IMR-90 (cell line): ENCODE measurements at regions not wholly inside any gene's neighbourhood (a gene's known extent, or its start where the extent isn't known, plus 50 kb on each side); places are given as distances from the start of the nearest gene placed in this dataset.

ENCODE experiments used
- CTCF ChIP-seq: conservative IDR thresholded peaks from 2 replicates; pipeline ENCODE4 v1.5.1; 2012; ENCODE audit warnings: mild to moderate bottlenecking, low read depth, low read length, improper control_type of control experiment
- POLR2A ChIP-seq: IDR thresholded peaks from 2 replicates; pipeline ENCODE4 v1.6.1; 2012; ENCODE audit warnings: mild to moderate bottlenecking, low read depth, low read length

GRCh38 chr2:34030273-34030672 lies 431.2 kb upstream of the FAM98A start:
- TF ChIP-seq CTCF (no peak), POLR2A (no peak)
